ENCODE measurements at regions not wholly inside any gene's neighbourhood (a gene's known extent, or its start where the extent isn't known, plus 50 kb on each side); places are given as distances from the start of the nearest gene placed in this dataset.

GRCh38 chr4:179586460-179586859 lies 2144.2 kb upstream of the AGA start:
- DNase-seq (ENCODE audit: extremely low read depth, low read depth) = no peak
- no peak for TF ChIP-seq CTCF (IDR thresholded peaks at IDR 0.05; ENCODE audit: low read depth, low read length)

GRCh38 chr4:179595671-179596410 lies 2153.6 kb upstream of the AGA start:
- DNase-seq (ENCODE audit: extremely low read depth, low read depth) = no peak
- no peak for TF ChIP-seq CTCF (IDR thresholded peaks at IDR 0.05; ENCODE audit: low read depth, low read length)

- no peak for DNase-seq (ENCODE audit: extremely low read depth, low read depth)
- no peak for TF ChIP-seq CTCF (IDR thresholded peaks at IDR 0.05; ENCODE audit: low read depth, low read length)
These were observed 2154.4 kb upstream of the AGA start for GRCh38 chr4:179596621-179597020.

GRCh38 chr4:179597301-179597700 lies 2155.1 kb upstream of the AGA start:
- DNase-seq (ENCODE audit: extremely low read depth, low read depth) = no peak

GRCh38 chr4:179601671-179602070 lies 2159.4 kb upstream of the AGA start:
- DNase-seq (ENCODE audit: extremely low read depth, low read depth) = no peak
- no peak for TF ChIP-seq CTCF (IDR thresholded peaks at IDR 0.05; ENCODE audit: low read depth, low read length)

More at GRCh38 chr4:179597301-179597700, 2155.1 kb upstream of the AGA start:
- no peak for TF ChIP-seq CTCF (IDR thresholded peaks at IDR 0.05; ENCODE audit: low read depth, low read length)

- DNase-seq (ENCODE audit: extremely low read depth, low read depth) = no peak
- no peak for TF ChIP-seq CTCF (IDR thresholded peaks at IDR 0.05; ENCODE audit: low read depth, low read length)
These were observed 2163.0 kb upstream of the AGA start for GRCh38 chr4:179605196-179605595.

- no peak for TF ChIP-seq CTCF (IDR thresholded peaks at IDR 0.05; ENCODE audit: low read depth, low read length)
- DNase-seq (ENCODE audit: extremely low read depth, low read depth) = no peak
These were observed 2164.8 kb upstream of the AGA start for GRCh38 chr4:179607003-179607402.
